ENCODE measurements at regions not wholly inside any gene's neighbourhood (a gene's known extent, or its start where the extent isn't known, plus 50 kb on each side); places are given as distances from the start of the nearest gene placed in this dataset.

GRCh38 chr2:143934626-143935481 is 585.1 kb downstream of the ZEB2 start:
- Histone ChIP-seq H3K27ac (no peak overlapping the region), H3K27me3 (ENCODE audit: insufficient read depth, low read depth, severe bottlenecking) (no peaks in the 10 kb centered on the region), H3K9me3 (ENCODE audit: severe bottlenecking) (no peaks in the 10 kb centered on the region), H3K36me3 (no peaks in the 10 kb centered on the region), H3K4me3 (ENCODE audit: low read depth, low read length) (no peak overlapping the region)
- DNase-seq, result no peak
- no peak for TF ChIP-seq CTCF (IDR thresholded peaks at IDR 0.05; ENCODE audit: low read depth, low read length)

- no peak for DNase-seq
- Histone ChIP-seq H3K36me3 (no peaks in the 10 kb centered on the region), H3K27me3 (ENCODE audit: insufficient read depth, low read depth, severe bottlenecking) (no peaks in the 10 kb centered on the region), H3K4me3 (ENCODE audit: low read depth, low read length) (no peak overlapping the region), H3K27ac (no peak overlapping the region), H3K9me3 (ENCODE audit: severe bottlenecking) (no peaks in the 10 kb centered on the region)
- TF ChIP-seq CTCF (IDR thresholded peaks at IDR 0.05; ENCODE audit: low read depth, low read length), result no peak
These were observed 585.9 kb downstream of the ZEB2 start for GRCh38 chr2:143933946-143934569.

GRCh38 chr2:143930891-143931290 is 589.0 kb downstream of the ZEB2 start:
- Histone ChIP-seq H3K9me3 (ENCODE audit: severe bottlenecking) (no peaks in the 10 kb centered on the region), H3K27ac (no peak overlapping the region), H3K4me3 (ENCODE audit: low read depth, low read length) (no peak overlapping the region), H3K36me3 (no peaks in the 10 kb centered on the region), H3K27me3 (ENCODE audit: insufficient read depth, low read depth, severe bottlenecking) (no peaks in the 10 kb centered on the region)
- TF ChIP-seq CTCF (IDR thresholded peaks at IDR 0.05; ENCODE audit: low read depth, low read length), result no peak
- DNase-seq, result no peak

GRCh38 chr2:143928613-143929012 is 591.3 kb downstream of the ZEB2 start:
- no peak for DNase-seq

GRCh38 chr2:143928184-143928583 is 591.7 kb downstream of the ZEB2 start:
- Histone ChIP-seq H3K27me3 (ENCODE audit: insufficient read depth, low read depth, severe bottlenecking) (no peaks in the 10 kb centered on the region), H3K27ac (no peak overlapping the region), H3K36me3 (no peaks in the 10 kb centered on the region), H3K4me3 (ENCODE audit: low read depth, low read length) (no peak overlapping the region), H3K9me3 (ENCODE audit: severe bottlenecking) (no peaks in the 10 kb centered on the region)
- TF ChIP-seq CTCF (IDR thresholded peaks at IDR 0.05; ENCODE audit: low read depth, low read length), result no peak
- no peak for DNase-seq

More at GRCh38 chr2:143928613-143929012, 591.3 kb downstream of the ZEB2 start:
- no peaks in the 10 kb centered on the region for H3K27me3 ChIP-seq (ENCODE audit: insufficient read depth, low read depth, severe bottlenecking)
- no peaks in the 10 kb centered on the region for H3K36me3 ChIP-seq
- no peak overlapping the region for H3K4me3 ChIP-seq (ENCODE audit: low read depth, low read length)
- no peak for TF ChIP-seq CTCF (IDR thresholded peaks at IDR 0.05; ENCODE audit: low read depth, low read length)
- no peak overlapping the region for H3K27ac ChIP-seq
- no peaks in the 10 kb centered on the region for H3K9me3 ChIP-seq (ENCODE audit: severe bottlenecking)

Data from WERI-Rb-1 (cell line).